ENCODE measurements at regions not wholly inside any gene's neighbourhood (a gene's known extent, or its start where the extent isn't known, plus 50 kb on each side); places are given as distances from the start of the nearest gene placed in this dataset.

GRCh38 chr5:87807783-87808182 is 395.1 kb upstream of the CCNH start:
- TF ChIP-seq CTCF (IDR thresholded peaks at IDR 0.05) = no peak
- intact Hi-C loops (cut with DNase I) = no loop called here
- Histone ChIP-seq H3K27ac (no peak overlapping the region), H3K4me3 (no peak overlapping the region), H3K9me3 (peaks cover 0 to 9% (median 4%) of the 10 kb centered on the region in 11 donors), H3K4me1 (no peaks in the 10 kb centered on the region), H3K27me3 (peaks cover 0 to 10% (median 0%) of the 10 kb centered on the region in 7 donors), H3K36me3 (no peaks in the 10 kb centered on the region)
- no peak for ATAC-seq
- DNase-seq = no peak

DNA sequence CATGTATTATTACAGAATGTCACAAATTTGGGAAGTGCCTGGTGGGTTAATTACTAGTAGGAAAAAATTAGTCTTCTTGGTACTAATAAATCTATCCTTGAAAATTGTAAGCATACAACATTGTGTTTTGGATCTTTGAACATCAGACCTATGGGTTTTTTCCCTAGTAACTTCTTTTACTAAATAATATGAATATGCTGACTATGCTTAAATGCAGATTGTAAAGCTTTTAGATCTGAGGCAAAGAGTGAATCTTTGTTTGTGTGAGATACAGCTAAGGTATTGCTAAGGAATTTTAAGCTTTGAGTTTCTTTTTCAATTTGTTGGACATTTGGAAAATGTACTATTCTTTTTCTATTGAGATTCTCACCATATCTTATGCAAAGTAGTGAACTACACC is 390.6 kb upstream of the CCNH start:
- ATAC-seq (no peak), DNase-seq (no peak)
- H3K27me3 ChIP-seq = peaks cover 0 to 33% (median 14%) of the 10 kb centered on the region in 7 donors
- no peak for TF ChIP-seq CTCF (IDR thresholded peaks at IDR 0.05)
- H3K4me1 ChIP-seq = no peaks in the 10 kb centered on the region
- no peak overlapping the region for H3K4me3 ChIP-seq
- no peaks in the 10 kb centered on the region for H3K36me3 ChIP-seq
- no peak overlapping the region for H3K27ac ChIP-seq
- peaks cover 0 to 9% (median 4%) of the 10 kb centered on the region in 11 donors for H3K9me3 ChIP-seq
- intact Hi-C loops (cut with DNase I) = no loop called here

GRCh38 chr5:87791869-87792268 is 379.1 kb upstream of the CCNH start:
- peaks cover 0 to 81% (median 42%) of the 10 kb centered on the region in 7 donors for H3K27me3 ChIP-seq
- H3K4me1 ChIP-seq = no peaks in the 10 kb centered on the region
- ATAC-seq = no peak
- no peak overlapping the region for H3K27ac ChIP-seq
- intact Hi-C loops (cut with DNase I) = no loop called here
- WGBS, 2 donors = 47 to 60% methylated on average over 4 of the region's 4 CpGs
- no peaks in the 10 kb centered on the region for H3K36me3 ChIP-seq
- no peak for TF ChIP-seq CTCF (IDR thresholded peaks at IDR 0.05)
- H3K9me3 ChIP-seq = no peaks in the 10 kb centered on the region
- no peak for DNase-seq
- no peak overlapping the region for H3K4me3 ChIP-seq

GRCh38 chr5:87788416-87788815 is 375.7 kb upstream of the CCNH start:
- H3K4me3 ChIP-seq = no peak overlapping the region
- no peak for DNase-seq
- H3K27me3 ChIP-seq = peaks cover 0 to 86% (median 66%) of the 10 kb centered on the region in 7 donors
- no peak for ATAC-seq
- intact Hi-C loops (cut with DNase I) = loop anchor here in 3 of 10 donors (5.0 to 10.0 kb wide), 2 partner anchors 354 to 356 kb away; no protein-coding TSS in a partner anchor
- TF ChIP-seq CTCF (IDR thresholded peaks at IDR 0.05) = no peak
- no peaks in the 10 kb centered on the region for H3K36me3 ChIP-seq
- no peak overlapping the region for H3K27ac ChIP-seq
- H3K4me1 ChIP-seq = no peaks in the 10 kb centered on the region
- H3K9me3 ChIP-seq = no peaks in the 10 kb centered on the region
- 43 to 44% methylated on average over 2 of the region's 2 CpGs for WGBS, 2 donors

Measured in heart right ventricle (tissue), 16 donors.